GM18520 (cell line): ENCODE measurements at regions not wholly inside any gene's neighbourhood (a gene's known extent, or its start where the extent isn't known, plus 50 kb on each side); places are given as distances from the start of the nearest gene placed in this dataset.

Experiments
- ATAC-seq: cut with Tn5 transposase; IDR thresholded peaks from one replicate; pipeline ENCODE4 v1.9.1; 2021; ENCODE audit not compliant: unreplicated experiment

- ATAC-seq = no peak
Observed at GRCh38 chr17:74098136-74099024, 105.1 kb upstream of the RPL38 start.

- ATAC-seq = no peak
Observed at GRCh38 chr17:74099442-74100340, 103.8 kb upstream of the RPL38 start.

- no peak for ATAC-seq
Observed at GRCh38 chr17:74104921-74105320, 98.6 kb upstream of the RPL38 start.

- no peak for ATAC-seq
Observed at GRCh38 chr17:74107107-74107506, 96.4 kb upstream of the RPL38 start.

- ATAC-seq = no peak
Observed at GRCh38 chr17:74108126-74108705, 95.3 kb upstream of the RPL38 start.

GRCh38 chr17:74110467-74110866, 93.0 kb upstream of the RPL38 start:
- no peak for ATAC-seq

GRCh38 chr17:74113326-74113725, 90.2 kb upstream of the RPL38 start:
- ATAC-seq = no peak

- no peak for ATAC-seq
Observed at GRCh38 chr17:74113952-74114351, 89.5 kb upstream of the RPL38 start.

GRCh38 chr17:74114881-74115470, 88.5 kb upstream of the RPL38 start:
- no peak for ATAC-seq

- no peak for ATAC-seq
Observed at GRCh38 chr17:74115586-74115985, 87.9 kb upstream of the RPL38 start.

- ATAC-seq = no peak
Observed at GRCh38 chr17:74116087-74116717, 87.3 kb upstream of the RPL38 start.

GRCh38 chr17:74117087-74117698, 86.3 kb upstream of the RPL38 start:
- no peak for ATAC-seq

- no peak for ATAC-seq
Observed at GRCh38 chr17:74117999-74118421, 85.5 kb upstream of the RPL38 start.

GRCh38 chr17:74118504-74118903, 85.0 kb upstream of the RPL38 start:
- no peak for ATAC-seq

GRCh38 chr17:74119049-74119580, 84.4 kb upstream of the RPL38 start:
- ATAC-seq = no peak

GRCh38 chr17:74119965-74120364, 83.5 kb upstream of the RPL38 start:
- ATAC-seq = no peak

GRCh38 chr17:74123350-74123749, 80.1 kb upstream of the RPL38 start:
- ATAC-seq = no peak

GRCh38 chr17:74123866-74124444, 79.5 kb upstream of the RPL38 start:
- no peak for ATAC-seq

GRCh38 chr17:74125156-74125555, 78.3 kb upstream of the RPL38 start:
- no peak for ATAC-seq
